ENCODE measurements at regions not wholly inside any gene's neighbourhood (a gene's known extent, or its start where the extent isn't known, plus 50 kb on each side); places are given as distances from the start of the nearest gene placed in this dataset.

- Histone ChIP-seq H3K4me1 (ENCODE audit: control insufficient read depth, insufficient read depth, low read length) (no peaks in the 10 kb centered on the region), H3K27ac (ENCODE audit: extremely low read depth, low read depth, low read length) (no peak overlapping the region), H3K36me3 (ENCODE audit: control insufficient read depth in 2 of 2, insufficient read depth in 1 of 2, low read length in 2 of 2) (no peaks in the 10 kb centered on the region), H3K4me3 (ENCODE audit: low read depth, low read length) (no peak overlapping the region), H3K9me3 (ENCODE audit: control insufficient read depth, insufficient read depth, low read depth, low read length) (no peaks in the 10 kb centered on the region)
- POLR2A ChIA-PET: no interaction called here
- no peak for TF ChIP-seq SCRT1 (tag by site-specific recombination; IDR thresholded peaks at IDR 0.05; ENCODE audit: borderline replicate concordance)
- TF ChIP-seq GLIS1 (tag by site-specific recombination; IDR thresholded peaks at IDR 0.05): no peak
- no peak for TF ChIP-seq ZNF571 (tag by site-specific recombination; IDR thresholded peaks at IDR 0.05)
- TF ChIP-seq ZNF292 (tag by site-specific recombination; IDR thresholded peaks at IDR 0.05; ENCODE audit: borderline replicate concordance, low read depth): no peak
- no peak for TF ChIP-seq ZNF26 (tag by site-specific recombination; IDR thresholded peaks at IDR 0.05)
- no peak for TF ChIP-seq ZNF514 (tag by site-specific recombination; IDR thresholded peaks at IDR 0.05)
- TF ChIP-seq BCL6B (tag by site-specific recombination; IDR thresholded peaks at IDR 0.05): no peak
- TF ChIP-seq ZBTB8A (tag by site-specific recombination; IDR thresholded peaks at IDR 0.05): no peak
- TF ChIP-seq ZNF223 (tag by site-specific recombination; IDR thresholded peaks at IDR 0.05): no peak
- no peak for TF ChIP-seq ZNF214 (tag by site-specific recombination; IDR thresholded peaks at IDR 0.05; ENCODE audit: borderline replicate concordance)
- TF ChIP-seq ZNF404 (tag by site-specific recombination; IDR thresholded peaks at IDR 0.05): no peak
- no peak for TF ChIP-seq ZNF221 (tag by site-specific recombination; IDR thresholded peaks at IDR 0.05; ENCODE audit: borderline replicate concordance)
- TF ChIP-seq RBAK (tag by site-specific recombination; IDR thresholded peaks at IDR 0.05): no peak
- CTCF ChIA-PET: no interaction called here
These were observed 865.6 kb upstream of the ID2 start for GRCh38 chr2:7816233-7816632.

- no peaks in the 10 kb centered on the region for H3K9me3 ChIP-seq (ENCODE audit: control insufficient read depth, insufficient read depth, low read depth, low read length)
- no peak overlapping the region for H3K4me3 ChIP-seq (ENCODE audit: low read depth, low read length)
- no peaks in the 10 kb centered on the region for H3K4me1 ChIP-seq (ENCODE audit: control insufficient read depth, insufficient read depth, low read length)
- POLR2A ChIA-PET: no interaction called here
- CTCF ChIA-PET: no interaction called here
- TF ChIP-seq ZNF223 (tag by site-specific recombination; IDR thresholded peaks at IDR 0.05) (no peak), ZNF513 (tag by site-specific recombination; IDR thresholded peaks at IDR 0.05) (no peak), ZNF174 (tag by site-specific recombination; IDR thresholded peaks at IDR 0.05) (no peak), ZNF837 (tag by site-specific recombination; IDR thresholded peaks at IDR 0.05) (no peak), ZNF335 (tag by site-specific recombination; conservative IDR thresholded peaks at IDR 0.05) (no peak), ELK4 (IDR thresholded peaks at IDR 0.05; ENCODE audit: borderline replicate concordance, low read depth, low read length) (no peak), ZNF157 (tag by site-specific recombination; IDR thresholded peaks at IDR 0.05) (no peak), ZNF48 (tag by site-specific recombination; IDR thresholded peaks at IDR 0.05) (no peak), ZNF169 (tag by site-specific recombination; IDR thresholded peaks at IDR 0.05) (no peak), ZNF747 (tag by site-specific recombination; IDR thresholded peaks at IDR 0.05) (no peak), ZNF23 (tag by site-specific recombination; IDR thresholded peaks at IDR 0.05; ENCODE audit: borderline replicate concordance) (no peak), ZNF121 (tag by site-specific recombination; IDR thresholded peaks at IDR 0.05) (no peak), PRDM10 (tag by site-specific recombination; IDR thresholded peaks at IDR 0.05) (no peak), MEIS1 (CRISPR knock-in tag; IDR thresholded peaks at IDR 0.05; ENCODE audit: borderline replicate concordance) (no peak), ZXDB (tag by site-specific recombination; IDR thresholded peaks at IDR 0.05) (no peak), ZNF350 (tag by site-specific recombination; IDR thresholded peaks at IDR 0.05) (no peak)
- H3K27ac ChIP-seq (ENCODE audit: extremely low read depth, low read depth, low read length): no peak overlapping the region
- no peaks in the 10 kb centered on the region for H3K36me3 ChIP-seq (ENCODE audit: control insufficient read depth in 2 of 2, insufficient read depth in 1 of 2, low read length in 2 of 2)
These were observed 864.9 kb upstream of the ID2 start for GRCh38 chr2:7816944-7817343.
